HEK293T (cell line): ENCODE measurements at regions not wholly inside any gene's neighbourhood (a gene's known extent, or its start where the extent isn't known, plus 50 kb on each side); places are given as distances from the start of the nearest gene placed in this dataset.

Experiments
- CTCF ChIA-PET: fragments of 350-600 bp; formaldehyde crosslinking; extraction: SDS; loops from one replicate; lab custom pipeline; 2021; ENCODE audit warnings: antibody characterized with exemption, inconsistent platforms; lab: Yijun Ruan, JAX
- POLR2A ChIA-PET: fragments of 350-600 bp; formaldehyde crosslinking; extraction: SDS; loops from one replicate; lab custom pipeline; 2020; ENCODE audit warnings: antibody characterized with exemption, inconsistent platforms; lab: Yijun Ruan, JAX
- DNase-seq: peaks from one replicate; pipeline ENCODE4 v3.0.0; 2012; ENCODE audit warnings: mixed read lengths; ENCODE audit errors: extremely low spot score
- ARNT ChIP-seq: fragments of 450-650 bp; IDR thresholded peaks from 2 replicates; pipeline ENCODE4 v1.6.1; 2017; ENCODE audit warnings: mild to moderate bottlenecking
- BHLHE40 ChIP-seq: fragments of 450-650 bp; IDR thresholded peaks from 2 replicates; pipeline ENCODE4 v1.6.1; 2016; ENCODE audit warnings: mild to moderate bottlenecking, moderate library complexity, borderline replicate concordance
- CTBP1 ChIP-seq: fragments of 450-650 bp; IDR thresholded peaks from 2 replicates; pipeline ENCODE4 v1.6.1; 2016; ENCODE audit warnings: borderline replicate concordance
- ELF4 ChIP-seq: fragments of 450-650 bp; IDR thresholded peaks from 2 replicates; pipeline ENCODE4 v1.6.1; 2017; ENCODE audit warnings: antibody characterized with exemption
- FOXA1 ChIP-seq: fragments of 450-650 bp; IDR thresholded peaks from 2 replicates; pipeline ENCODE4 v1.6.1; 2016; ENCODE audit warnings: mild to moderate bottlenecking
- FOXK2 ChIP-seq: fragments of 450-650 bp; IDR thresholded peaks from 2 replicates; pipeline ENCODE4 v1.6.1; 2016; ENCODE audit warnings: mild to moderate bottlenecking
- FOXM1 ChIP-seq: fragments of 450-650 bp; IDR thresholded peaks from 2 replicates; pipeline ENCODE4 v1.6.1; 2017; ENCODE audit warnings: mild to moderate bottlenecking, borderline replicate concordance
- HDGF ChIP-seq: fragments of 450-650 bp; IDR thresholded peaks from 2 replicates; pipeline ENCODE4 v1.6.1; 2017; ENCODE audit warnings: antibody characterized with exemption, borderline replicate concordance
- L3MBTL2 ChIP-seq: fragments of 450-650 bp; conservative IDR thresholded peaks from 2 replicates; pipeline ENCODE4 v1.6.1; 2016; ENCODE audit warnings: mild to moderate bottlenecking
- LEF1 ChIP-seq: fragments of 450-650 bp; IDR thresholded peaks from 2 replicates; pipeline ENCODE4 v1.6.1; 2017; ENCODE audit warnings: mild to moderate bottlenecking, borderline replicate concordance
- NFRKB ChIP-seq: fragments of 450-650 bp; IDR thresholded peaks from 2 replicates; pipeline ENCODE4 v1.6.1; 2016; ENCODE audit warnings: mild to moderate bottlenecking, moderate library complexity
- PKNOX1 ChIP-seq: fragments of 450-650 bp; IDR thresholded peaks from 2 replicates; pipeline ENCODE4 v1.6.1; 2016
- SP1 ChIP-seq: fragments of 450-650 bp; IDR thresholded peaks from 2 replicates; pipeline ENCODE4 v1.6.1; 2017
- SUZ12 ChIP-seq: fragments of 450-650 bp; IDR thresholded peaks from 2 replicates; pipeline ENCODE4 v1.6.1; 2016; ENCODE audit warnings: mild to moderate bottlenecking
- TARDBP ChIP-seq: fragments of 450-650 bp; IDR thresholded peaks from 2 replicates; pipeline ENCODE4 v1.6.1; 2016
- ZNF384 ChIP-seq: fragments of 450-650 bp; IDR thresholded peaks from 2 replicates; pipeline ENCODE4 v1.6.1; 2016

- no peak for DNase-seq
- ChIA-PET POLR2A (no interaction called here), CTCF (no interaction called here)
- TF ChIP-seq HDGF (no peak), NFRKB (no peak), CTBP1 (no peak), SUZ12 (no peak), ARNT (no peak), FOXK2 (no peak), BHLHE40 (no peak)
Measured at GRCh38 chr17:14971054-14971453, 294.1 kb downstream of the PMP22 start.

- no peak for DNase-seq
- ChIA-PET POLR2A (no interaction called here), CTCF (no interaction called here)
- TF ChIP-seq HDGF: no peak
Measured at GRCh38 chr17:14959106-14959648, 305.9 kb downstream of the PMP22 start.

GRCh38 chr17:14953405-14953804 is 311.7 kb downstream of the PMP22 start:
- POLR2A ChIA-PET: no interaction called here
- CTCF ChIA-PET: no interaction called here
- DNase-seq: no peak
- TF ChIP-seq L3MBTL2 (no peak), HDGF (no peak), PKNOX1 (no peak), TARDBP (no peak), ELF4 (no peak), ARNT (no peak), NFRKB (no peak), ZNF384 (no peak), SP1 (no peak), SUZ12 (no peak)

- CTCF ChIA-PET: no interaction called here
Measured at GRCh38 chr17:14950686-14951085, 314.4 kb downstream of the PMP22 start.

GRCh38 chr17:14950216-14950615 is 314.9 kb downstream of the PMP22 start:
- CTCF ChIA-PET: no interaction called here
- DNase-seq: no peak
- POLR2A ChIA-PET: no interaction called here
- no peak for TF ChIP-seq SUZ12
- no peak for TF ChIP-seq FOXK2
- TF ChIP-seq NFRKB: no peak
- no peak for TF ChIP-seq L3MBTL2
- TF ChIP-seq FOXA1: no peak
- TF ChIP-seq ELF4: no peak
- no peak for TF ChIP-seq HDGF
- TF ChIP-seq ARNT: no peak
- no peak for TF ChIP-seq TARDBP
- no peak for TF ChIP-seq LEF1
- no peak for TF ChIP-seq ZNF384
- no peak for TF ChIP-seq BHLHE40

More at GRCh38 chr17:14950686-14951085, 314.4 kb downstream of the PMP22 start:
- POLR2A ChIA-PET: no interaction called here
- TF ChIP-seq ZNF384: no peak
- DNase-seq: no peak

GRCh38 chr17:14947671-14948070 is 317.5 kb downstream of the PMP22 start:
- ChIA-PET CTCF (no interaction called here), POLR2A (no interaction called here)
- TF ChIP-seq CTBP1 (no peak), TARDBP (no peak), PKNOX1 (no peak), NFRKB (no peak), FOXM1 (no peak), ZNF384 (no peak), L3MBTL2 (no peak), SUZ12 (no peak), ARNT (no peak), HDGF (no peak), ELF4 (no peak), FOXA1 (no peak), SP1 (no peak)
- DNase-seq: no peak

- DNase-seq: no peak
- TF ChIP-seq FOXM1 (no peak), HDGF (no peak), SP1 (no peak), L3MBTL2 (no peak), FOXA1 (no peak), PKNOX1 (no peak), ZNF384 (no peak)
- CTCF ChIA-PET: no interaction called here
- POLR2A ChIA-PET: no interaction called here
Measured at GRCh38 chr17:14946481-14946880, 318.6 kb downstream of the PMP22 start.
